ENCODE measurements at regions not wholly inside any gene's neighbourhood (a gene's known extent, or its start where the extent isn't known, plus 50 kb on each side); places are given as distances from the start of the nearest gene placed in this dataset.

DNA sequence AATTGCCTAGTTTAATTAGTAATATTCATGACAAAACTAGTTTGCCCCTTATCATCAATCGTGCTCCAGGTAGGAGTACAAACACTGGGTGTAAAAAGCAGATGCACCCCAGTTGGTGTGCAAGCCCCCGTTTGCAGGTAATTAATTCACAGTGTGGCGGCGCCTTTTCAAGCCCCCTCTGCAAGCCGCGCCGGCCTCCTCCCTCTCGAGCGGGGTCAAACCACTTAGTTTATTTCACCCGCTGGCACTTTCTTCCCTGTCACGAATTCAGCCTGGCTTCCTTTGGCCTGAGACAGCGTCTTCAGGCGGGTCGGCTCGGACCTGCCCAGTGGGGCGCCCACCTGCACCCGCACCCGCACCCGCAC lies 64.7 kb upstream of the MAPRE2 start:
- TF ChIP-seq EZH2 (IDR thresholded peaks at IDR 0.05; ENCODE audit: borderline replicate concordance, low read length) (no peak), CTCF (IDR thresholded peaks at IDR 0.05; ENCODE audit: low read length) (no peak)
